Esophagus muscularis mucosa (tissue), 4 donors: ENCODE measurements at regions not wholly inside any gene's neighbourhood (a gene's known extent, or its start where the extent isn't known, plus 50 kb on each side); places are given as distances from the start of the nearest gene placed in this dataset.

ENCODE experiments used
- DNase-seq: peaks from one replicate; pipeline ENCODE4 v3.0.0-alpha.2; 2017; ENCODE audit errors: extremely low spot score
- H3K27ac ChIP-seq, 4 donors: fragments of 200-600 bp; sonication (generic); replicated peaks in 1 of 4; 1 replicate in 3 of 4; 2 replicates in 1 of 4; pipeline ENCODE4 v1.5.1; 2016 to 2019; ENCODE audit warnings: mild to moderate bottlenecking in 1 of 4
- H3K27me3 ChIP-seq, 4 donors: fragments of 200-600 bp; sonication (generic); one replicate each; pipeline versions ENCODE4 v1.5.1 to v1.6.0; 2016 to 2019
- H3K36me3 ChIP-seq, 4 donors: fragments of 200-600 bp; sonication (generic); one replicate each; pipeline ENCODE4 v1.5.1; 2016 to 2019
- H3K4me1 ChIP-seq, 4 donors: fragments of 200-600 bp; sonication (generic); one replicate each; pipeline ENCODE4 v1.5.1; 2016 to 2019
- H3K4me3 ChIP-seq, 4 donors: fragments of 200-600 bp; sonication (generic); 1 replicate in 2 of 4; 2 replicates in 2 of 4; pipeline ENCODE4 v1.5.1; 2016 to 2019; ENCODE audit warnings: mild to moderate bottlenecking in 4 of 4, moderate library complexity in 1 of 4
- H3K9me3 ChIP-seq, 4 donors: fragments of 200-600 bp; sonication (generic); 1 replicate in 3 of 4; 2 replicates in 1 of 4; pipeline ENCODE4 v1.5.1; 2016 to 2019
- EP300 ChIP-seq: sonication (generic); formaldehyde crosslinking; IDR thresholded peaks from one replicate; pipeline ENCODE4 v1.6.1; 2017; ENCODE audit warnings: antibody characterized with exemption
- POLR2A ChIP-seq: fragments of 450-650 bp; IDR thresholded peaks from one replicate; pipeline ENCODE4 v1.6.1; 2017; ENCODE audit warnings: antibody characterized with exemption, moderate library complexity, mild to moderate bottlenecking, low read depth
- POLR2AphosphoS5 ChIP-seq, 2 donors: sonication (generic); formaldehyde crosslinking; IDR thresholded peaks; one replicate each; pipeline ENCODE4 v1.6.1; 2017; ENCODE audit warnings: antibody characterized with exemption in 2 of 2
- WGBS: methylation state at CpG from one replicate; pipeline ENCODE4 v1.1.5; 2018; 5-methylcytosine and 5-hydroxymethylcytosine counted together
- intact Hi-C: fragments of 100-400 bp; cut with DNase I; formaldehyde crosslinking; loops from one replicate; pipeline ENCODE4 v1.15.1; 2023
- TF ChIP-seq, protein P1 (sequence below), 3 experiments: fragments of 200-600 bp in 2 of 3; fragments of 450-650 bp in 1 of 3; sonication (generic) in 2 of 3; IDR thresholded peaks; one replicate each; pipeline ENCODE4 v1.5.1; 2017 to 2019; ENCODE audit warnings: antibody characterized with exemption in 3 of 3, mild to moderate bottlenecking in 2 of 3, moderate library complexity in 1 of 3

DNA sequence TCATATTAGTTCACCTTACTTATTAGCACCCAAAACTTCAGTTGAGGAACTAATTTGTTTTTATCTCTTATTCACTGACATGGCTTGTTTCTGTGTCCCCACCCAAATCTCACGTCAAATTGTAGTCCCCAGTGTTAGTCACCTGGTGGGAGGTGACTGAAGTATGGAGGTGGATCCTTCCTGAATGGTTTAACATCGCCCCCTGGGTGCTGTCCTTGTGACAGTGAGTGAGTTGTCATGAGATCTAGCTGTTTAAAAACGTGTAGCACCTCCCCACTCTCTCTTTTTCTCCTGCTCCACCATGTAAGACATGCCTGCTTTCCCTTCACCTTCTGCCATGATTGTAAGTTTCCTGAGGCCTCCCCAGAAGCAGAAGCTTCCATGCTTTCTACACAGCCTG, 75.0 kb upstream of the HECTD2 start:
- Histone ChIP-seq H3K27ac (no peak overlapping the region), H3K4me3 (no peak overlapping the region), H3K36me3 (no peaks in the 10 kb centered on the region), H3K9me3 (no peaks in the 10 kb centered on the region), H3K4me1 (no peaks in the 10 kb centered on the region), H3K27me3 (no peaks in the 10 kb centered on the region)
- TF ChIP-seq EP300 (no peak), POLR2AphosphoS5 (IDR thresholded peaks at IDR 0.05) (no peak), POLR2A (no peak)
- TF ChIP-seq, protein P1, sequence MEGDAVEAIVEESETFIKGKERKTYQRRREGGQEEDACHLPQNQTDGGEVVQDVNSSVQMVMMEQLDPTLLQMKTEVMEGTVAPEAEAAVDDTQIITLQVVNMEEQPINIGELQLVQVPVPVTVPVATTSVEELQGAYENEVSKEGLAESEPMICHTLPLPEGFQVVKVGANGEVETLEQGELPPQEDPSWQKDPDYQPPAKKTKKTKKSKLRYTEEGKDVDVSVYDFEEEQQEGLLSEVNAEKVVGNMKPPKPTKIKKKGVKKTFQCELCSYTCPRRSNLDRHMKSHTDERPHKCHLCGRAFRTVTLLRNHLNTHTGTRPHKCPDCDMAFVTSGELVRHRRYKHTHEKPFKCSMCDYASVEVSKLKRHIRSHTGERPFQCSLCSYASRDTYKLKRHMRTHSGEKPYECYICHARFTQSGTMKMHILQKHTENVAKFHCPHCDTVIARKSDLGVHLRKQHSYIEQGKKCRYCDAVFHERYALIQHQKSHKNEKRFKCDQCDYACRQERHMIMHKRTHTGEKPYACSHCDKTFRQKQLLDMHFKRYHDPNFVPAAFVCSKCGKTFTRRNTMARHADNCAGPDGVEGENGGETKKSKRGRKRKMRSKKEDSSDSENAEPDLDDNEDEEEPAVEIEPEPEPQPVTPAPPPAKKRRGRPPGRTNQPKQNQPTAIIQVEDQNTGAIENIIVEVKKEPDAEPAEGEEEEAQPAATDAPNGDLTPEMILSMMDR (IDR thresholded peaks at IDR 0.05), result no peak
- WGBS, result 75% methylated on average over 3 of the region's 3 CpGs
- intact Hi-C loops, result no loop called here
- DNase-seq, result no peak

DNA sequence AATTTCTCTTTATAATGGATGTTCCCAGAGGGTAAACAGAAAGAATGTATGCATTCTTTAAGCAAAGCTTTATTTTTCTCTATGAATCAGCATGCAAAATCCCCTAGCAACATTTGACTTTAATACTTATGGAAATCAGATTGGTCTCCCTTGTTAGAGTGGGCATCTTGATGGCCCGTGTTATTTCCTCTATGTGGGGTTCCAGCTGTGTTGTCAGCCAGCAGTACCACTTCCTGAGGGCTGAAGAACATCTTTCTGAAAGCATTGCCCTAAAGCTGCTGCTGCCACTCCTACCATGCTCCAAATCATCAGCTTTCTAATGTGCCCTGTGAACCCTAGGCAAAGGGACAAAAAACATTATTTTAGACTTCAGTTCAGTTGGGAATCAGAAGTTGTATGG, 70.4 kb upstream of the HECTD2 start:
- Histone ChIP-seq H3K4me3 (no peak overlapping the region), H3K27me3 (no peaks in the 10 kb centered on the region), H3K36me3 (no peaks in the 10 kb centered on the region), H3K27ac (no peak overlapping the region), H3K9me3 (no peaks in the 10 kb centered on the region), H3K4me1 (no peaks in the 10 kb centered on the region)
- TF ChIP-seq POLR2AphosphoS5 (IDR thresholded peaks at IDR 0.05) (no peak), POLR2A (no peak), EP300 (no peak)
- TF ChIP-seq, protein P1 (IDR thresholded peaks at IDR 0.05), result no peak
- no peak for DNase-seq
- WGBS, result 83% methylated on average over 1 of the region's 1 CpG
- intact Hi-C loops, result no loop called here

DNA sequence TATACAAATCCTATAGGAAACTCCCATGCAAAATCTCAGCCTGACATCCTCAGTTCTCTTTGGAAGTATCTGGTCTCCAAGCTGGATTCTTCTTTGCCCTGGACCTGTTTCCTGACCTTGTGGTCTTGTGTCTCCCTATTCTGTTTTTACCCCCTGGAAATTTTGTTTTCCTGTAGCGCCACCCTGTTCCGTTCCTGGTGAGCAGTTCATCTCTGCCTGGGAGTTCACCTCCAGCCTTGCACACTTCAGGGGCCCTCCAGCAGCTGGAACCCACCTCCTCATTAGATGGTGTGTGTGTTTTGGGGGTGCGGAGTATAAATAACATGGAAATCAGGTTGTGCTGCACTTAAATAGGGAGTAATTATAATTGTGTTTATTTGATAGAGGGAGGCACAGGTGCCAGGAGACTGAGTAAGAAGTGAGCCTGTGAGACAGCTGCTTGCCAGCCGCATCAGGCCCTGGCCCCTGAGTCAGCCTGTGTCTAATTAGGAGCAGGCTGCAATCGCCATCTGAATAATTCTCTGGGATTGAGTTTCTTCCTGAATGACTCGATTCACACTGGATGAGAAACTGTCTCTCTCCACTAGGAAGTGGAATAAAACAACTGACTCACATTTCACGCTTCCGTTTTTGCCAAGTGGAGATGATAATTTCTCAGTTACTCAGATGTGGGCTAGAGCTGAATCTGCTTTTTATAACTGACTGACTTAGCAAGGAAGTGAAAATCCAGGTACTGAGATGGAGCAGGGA, 69.4 kb upstream of the HECTD2 start:
- peak overlapping the region in 1 of 4 donors; percentile 25 for H3K27ac ChIP-seq
- no peak for DNase-seq

DNA sequence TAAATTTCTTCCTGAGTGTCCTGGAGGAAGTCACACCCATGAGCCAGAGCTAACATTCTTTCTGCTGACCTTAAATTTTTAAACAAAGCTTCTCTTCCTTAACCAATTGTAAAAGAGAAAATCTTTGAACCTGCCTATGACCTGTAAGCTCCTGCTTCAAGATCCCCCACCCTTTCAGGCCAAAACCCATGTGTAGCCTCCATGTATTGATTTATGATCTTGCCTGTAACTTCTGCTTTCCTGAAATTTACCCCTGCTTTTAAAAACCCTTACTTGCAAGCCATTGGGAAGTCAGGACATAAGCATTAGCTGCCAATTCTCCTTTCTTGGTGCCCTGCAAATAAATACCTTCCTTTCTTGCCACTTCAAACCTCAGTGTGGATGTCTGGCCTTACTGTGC, 68.5 kb upstream of the HECTD2 start:
- Histone ChIP-seq H3K4me3 (no peak overlapping the region), H3K27me3 (no peaks in the 10 kb centered on the region), H3K9me3 (no peaks in the 10 kb centered on the region), H3K36me3 (no peaks in the 10 kb centered on the region), H3K27ac (no peak overlapping the region), H3K4me1 (no peaks in the 10 kb centered on the region)
- DNase-seq, result no peak
- intact Hi-C loops, result no loop called here
- TF ChIP-seq, protein P1 (IDR thresholded peaks at IDR 0.05), result no peak
- no peak for TF ChIP-seq EP300
- no peak for TF ChIP-seq POLR2A
- TF ChIP-seq POLR2AphosphoS5 (IDR thresholded peaks at IDR 0.05), result no peak

More for the DNA sequence above, 69.4 kb upstream of the HECTD2 start:
- Histone ChIP-seq H3K4me1 (no peaks in the 10 kb centered on the region), H3K36me3 (no peaks in the 10 kb centered on the region), H3K27me3 (no peaks in the 10 kb centered on the region), H3K9me3 (no peaks in the 10 kb centered on the region), H3K4me3 (no peak overlapping the region)
- TF ChIP-seq EP300, result no peak
- TF ChIP-seq POLR2A, result no peak
- TF ChIP-seq, protein P1 (IDR thresholded peaks at IDR 0.05), result no peak
- no peak for TF ChIP-seq POLR2AphosphoS5 (IDR thresholded peaks at IDR 0.05)
- intact Hi-C loops, result no loop called here
- 68% methylated on average over 8 of the region's 8 CpGs for WGBS

DNA sequence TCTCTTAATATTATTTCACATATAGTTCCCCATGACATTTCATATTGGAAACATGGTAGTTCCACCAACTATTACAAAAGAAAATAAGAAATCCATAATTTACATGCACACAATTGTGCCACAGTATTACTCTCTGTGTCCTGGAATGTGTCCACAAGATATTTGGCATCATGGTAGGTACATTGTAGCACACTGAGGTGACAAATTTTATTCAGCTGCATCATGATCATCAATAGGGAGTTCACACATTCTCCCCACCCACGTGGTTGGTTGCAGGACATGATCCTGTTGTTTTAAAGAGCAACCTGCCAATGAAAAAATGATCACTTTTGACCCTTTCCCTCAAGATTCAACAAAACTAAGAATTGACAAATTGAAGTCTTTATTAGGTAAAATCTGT, 67.1 kb upstream of the HECTD2 start:
- no peaks in the 10 kb centered on the region for H3K4me1 ChIP-seq
- H3K9me3 ChIP-seq, result no peaks in the 10 kb centered on the region
- no peak for TF ChIP-seq POLR2A
- no peak for TF ChIP-seq EP300
- TF ChIP-seq POLR2AphosphoS5 (IDR thresholded peaks at IDR 0.05), result no peak
- TF ChIP-seq, protein P1 (IDR thresholded peaks at IDR 0.05), result no peak
- WGBS, result 60% methylated on average over 1 of the region's 1 CpG
- no peaks in the 10 kb centered on the region for H3K36me3 ChIP-seq
- intact Hi-C loops, result no loop called here
- no peak overlapping the region for H3K27ac ChIP-seq
- H3K4me3 ChIP-seq, result no peak overlapping the region
- no peaks in the 10 kb centered on the region for H3K27me3 ChIP-seq
- DNase-seq, result no peak
